PC-9 (cell line): ENCODE measurements at regions not wholly inside any gene's neighbourhood (a gene's known extent, or its start where the extent isn't known, plus 50 kb on each side); places are given as distances from the start of the nearest gene placed in this dataset.
"Not testable (repeated sequence)": the region's sequence is repeated elsewhere in the genome, so short reads cannot be mapped to it uniquely, and the experiment has no call there.

Experiments used
- BruUV-seq: library from RNA; stranded (reverse); fragments of 400-500 nt; replicated peaks from 2 replicates; lab custom pipeline; 2021; lab: Mats Ljungman, UMichigan
- CTCF ChIA-PET: fragments of 300-600 bp; sonication (Branson Sonifier 250); formaldehyde crosslinking; loops from one replicate; lab custom pipeline; 2022; ENCODE audit warnings: antibody characterized with exemption; lab: Charles Lee
- POLR2A ChIA-PET: fragments of 300-600 bp; sonication (Branson Sonifier 250); formaldehyde crosslinking; loops from one replicate; lab custom pipeline; 2022; ENCODE audit warnings: antibody characterized with exemption; ENCODE audit not compliant: unreplicated experiment; lab: Charles Lee
- DNase-seq, 2 experiments: peaks; one replicate each; pipeline versions ENCODE4 v3.0.0 to v3.0.0-alpha.2; 2015 to 2022; ENCODE audit warnings: mixed read lengths in 1 of 2
- H2AFZ ChIP-seq: fragments of 200-600 bp; sonication (generic); 2 replicates; pipeline ENCODE4 v1.8.1; 2017; ENCODE audit warnings: antibody characterized with exemption
- H3F3A ChIP-seq: fragments of 200-600 bp; sonication (generic); 2 replicates; pipeline ENCODE4 v1.8.1; 2017; ENCODE audit warnings: antibody characterized with exemption, mild to moderate bottlenecking, low read depth; ENCODE audit not compliant: insufficient read depth
- H3K27ac ChIP-seq: fragments of 200-600 bp; sonication (generic); 2 replicates; pipeline ENCODE4 v1.6.1; 2016; ENCODE audit warnings: mixed run types
- H3K27me3 ChIP-seq: fragments of 200-600 bp; sonication (generic); 2 replicates; pipeline ENCODE4 v1.6.1; 2016; ENCODE audit warnings: low read depth, mixed run types; ENCODE audit not compliant: insufficient read depth
- H3K36me3 ChIP-seq: fragments of 200-600 bp; sonication (generic); 2 replicates; pipeline ENCODE4 v1.6.1; 2016; ENCODE audit warnings: low read depth, mixed run types
- H3K4me1 ChIP-seq: fragments of 200-600 bp; sonication (generic); replicated peaks from 2 replicates; pipeline ENCODE4 v1.6.1; 2016; ENCODE audit warnings: mixed run types; ENCODE audit not compliant: insufficient read depth
- H3K4me2 ChIP-seq: fragments of 200-600 bp; sonication (generic); 2 replicates; pipeline ENCODE4 v1.6.1; 2017; ENCODE audit warnings: mixed run types
- H3K4me3 ChIP-seq: fragments of 200-600 bp; sonication (generic); 2 replicates; pipeline ENCODE4 v1.6.1; 2016; ENCODE audit warnings: mixed run types
- H3K79me2 ChIP-seq: fragments of 200-600 bp; sonication (generic); 2 replicates; pipeline ENCODE4 v1.6.1; 2017; ENCODE audit warnings: low read depth, mixed run types
- H3K9me2 ChIP-seq: fragments of 200-600 bp; sonication (generic); 2 replicates; pipeline ENCODE4 v1.8.1; 2017; ENCODE audit warnings: mild to moderate bottlenecking; ENCODE audit not compliant: insufficient read depth
- H3K9me3 ChIP-seq: fragments of 200-600 bp; sonication (generic); 2 replicates; pipeline ENCODE4 v1.8.1; 2016; ENCODE audit warnings: low read depth; ENCODE audit not compliant: insufficient read depth
- H4K20me1 ChIP-seq: fragments of 200-600 bp; sonication (generic); 2 replicates; pipeline ENCODE4 v1.8.1; 2017; ENCODE audit not compliant: insufficient read depth
- EZH2 ChIP-seq: fragments of 200-600 bp; sonication (generic); IDR thresholded peaks from 2 replicates; pipeline ENCODE4 v1.8.0; 2017; ENCODE audit warnings: antibody characterized with exemption, low read depth
- intact Hi-C: fragments of 100-400 bp; cut with micrococcal nuclease; formaldehyde crosslinking; loops from one replicate; pipeline ENCODE4 v1.10.0; 2022; ENCODE audit not compliant: unreplicated experiment
- TF ChIP-seq, protein P1 (sequence below): fragments of 200-600 bp; sonication (generic); conservative IDR thresholded peaks from 2 replicates; pipeline ENCODE4 v1.6.1; 2017; ENCODE audit warnings: mixed run types, antibody characterized with exemption, mild to moderate bottlenecking, moderate library complexity

DNA sequence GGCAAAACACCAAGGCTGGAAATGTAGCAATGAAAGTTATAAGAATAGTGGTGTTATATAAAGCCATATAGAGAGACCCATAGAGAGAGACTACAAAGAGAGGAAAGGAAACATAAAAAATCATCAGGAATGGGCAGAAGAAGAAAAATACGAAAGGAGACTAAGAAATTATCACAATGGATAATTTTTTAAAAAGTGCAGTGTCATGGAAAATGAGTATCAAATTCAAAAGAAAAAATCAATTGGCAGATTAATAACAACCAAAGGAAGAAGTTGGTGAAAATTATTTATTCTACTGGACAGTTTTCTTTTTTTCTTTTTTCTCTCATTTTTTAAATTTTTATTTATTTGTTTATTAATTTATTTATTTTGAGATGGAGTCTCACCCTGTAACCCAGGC, 1488.4 kb upstream of the WWC1 start:
- intact Hi-C loops, result no loop called here
- Histone ChIP-seq H3K79me2 (no peaks in the 10 kb centered on the region), H3K4me2 (no peak overlapping the region), H4K20me1 (no peaks in the 10 kb centered on the region), H3K9me3 (no peaks in the 10 kb centered on the region), H3K4me3 (no peak overlapping the region), H3K27me3 (no peaks in the 10 kb centered on the region), H3K4me1 (no peaks in the 10 kb centered on the region), H3K36me3 (no peaks in the 10 kb centered on the region), H3K27ac (no peak overlapping the region), H3K9me2 (no peaks in the 10 kb centered on the region), H2AFZ (no peak overlapping the region), H3F3A (no peaks in the 10 kb centered on the region)
- no peak for TF ChIP-seq EZH2
- TF ChIP-seq, protein P1, sequence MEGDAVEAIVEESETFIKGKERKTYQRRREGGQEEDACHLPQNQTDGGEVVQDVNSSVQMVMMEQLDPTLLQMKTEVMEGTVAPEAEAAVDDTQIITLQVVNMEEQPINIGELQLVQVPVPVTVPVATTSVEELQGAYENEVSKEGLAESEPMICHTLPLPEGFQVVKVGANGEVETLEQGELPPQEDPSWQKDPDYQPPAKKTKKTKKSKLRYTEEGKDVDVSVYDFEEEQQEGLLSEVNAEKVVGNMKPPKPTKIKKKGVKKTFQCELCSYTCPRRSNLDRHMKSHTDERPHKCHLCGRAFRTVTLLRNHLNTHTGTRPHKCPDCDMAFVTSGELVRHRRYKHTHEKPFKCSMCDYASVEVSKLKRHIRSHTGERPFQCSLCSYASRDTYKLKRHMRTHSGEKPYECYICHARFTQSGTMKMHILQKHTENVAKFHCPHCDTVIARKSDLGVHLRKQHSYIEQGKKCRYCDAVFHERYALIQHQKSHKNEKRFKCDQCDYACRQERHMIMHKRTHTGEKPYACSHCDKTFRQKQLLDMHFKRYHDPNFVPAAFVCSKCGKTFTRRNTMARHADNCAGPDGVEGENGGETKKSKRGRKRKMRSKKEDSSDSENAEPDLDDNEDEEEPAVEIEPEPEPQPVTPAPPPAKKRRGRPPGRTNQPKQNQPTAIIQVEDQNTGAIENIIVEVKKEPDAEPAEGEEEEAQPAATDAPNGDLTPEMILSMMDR, result no peak
- no TSS peak for BruUV-seq
- DNase-seq, result no peak
- POLR2A ChIA-PET, result no interaction called here
- CTCF ChIA-PET, result no interaction called here

DNA sequence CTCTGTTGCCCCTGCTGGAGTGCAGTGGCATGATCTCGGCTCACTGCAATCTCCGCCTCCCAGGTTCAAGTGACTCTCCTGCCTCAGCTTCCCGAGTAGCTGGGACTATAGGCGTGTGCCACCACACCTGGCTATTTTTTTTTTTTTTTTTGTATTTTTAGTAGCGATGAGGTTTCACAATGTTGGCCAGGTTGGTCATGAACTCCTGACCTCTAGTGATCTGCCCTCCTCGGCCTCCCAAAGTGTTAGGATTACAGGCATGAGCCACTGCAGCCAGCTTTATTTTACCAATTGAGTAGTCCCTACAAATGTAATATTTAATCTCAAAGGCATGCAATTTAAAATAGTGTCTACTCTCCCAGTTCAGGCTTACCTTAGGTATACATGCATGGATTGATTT, 1487.2 kb upstream of the WWC1 start:
- BruUV-seq, intact Hi-C loops, H3K4me2 ChIP-seq, H3K9me2 ChIP-seq, H3K79me2 ChIP-seq, CTCF ChIA-PET, H3K4me3 ChIP-seq, H3K4me1 ChIP-seq, H3K27ac ChIP-seq, H2AFZ ChIP-seq, H4K20me1 ChIP-seq, POLR2A ChIA-PET, DNase-seq, H3K36me3 ChIP-seq, H3K9me3 ChIP-seq, H3F3A ChIP-seq, H3K27me3 ChIP-seq: not testable (repeated sequence)

DNA sequence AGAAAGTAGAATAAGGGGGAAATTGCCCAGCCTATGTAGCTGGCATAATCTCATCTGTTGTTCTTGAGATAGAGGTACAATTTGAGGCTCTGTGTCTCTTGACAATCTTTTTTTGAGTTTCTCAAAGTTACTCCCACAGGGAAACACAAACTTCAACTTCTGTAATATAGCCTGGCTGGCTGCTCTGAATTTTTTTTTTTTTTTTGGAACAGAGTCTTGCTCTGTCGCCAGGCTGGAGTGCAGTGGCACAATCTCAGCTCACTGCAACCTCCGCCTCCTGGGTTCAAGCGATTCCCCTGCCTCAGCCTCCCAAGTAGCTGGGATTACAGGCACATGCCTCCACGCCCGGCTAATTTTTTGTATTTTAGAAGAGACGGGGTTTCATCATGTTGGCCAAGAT, 1486.8 kb upstream of the WWC1 start:
- H3K4me2 ChIP-seq, H4K20me1 ChIP-seq, H3K27me3 ChIP-seq, H3K79me2 ChIP-seq, POLR2A ChIA-PET, H3K9me3 ChIP-seq, H3K4me3 ChIP-seq, H3F3A ChIP-seq, H3K36me3 ChIP-seq, H3K9me2 ChIP-seq, H3K27ac ChIP-seq, H2AFZ ChIP-seq, DNase-seq, intact Hi-C loops, H3K4me1 ChIP-seq, CTCF ChIA-PET, BruUV-seq: not testable (repeated sequence)

DNA sequence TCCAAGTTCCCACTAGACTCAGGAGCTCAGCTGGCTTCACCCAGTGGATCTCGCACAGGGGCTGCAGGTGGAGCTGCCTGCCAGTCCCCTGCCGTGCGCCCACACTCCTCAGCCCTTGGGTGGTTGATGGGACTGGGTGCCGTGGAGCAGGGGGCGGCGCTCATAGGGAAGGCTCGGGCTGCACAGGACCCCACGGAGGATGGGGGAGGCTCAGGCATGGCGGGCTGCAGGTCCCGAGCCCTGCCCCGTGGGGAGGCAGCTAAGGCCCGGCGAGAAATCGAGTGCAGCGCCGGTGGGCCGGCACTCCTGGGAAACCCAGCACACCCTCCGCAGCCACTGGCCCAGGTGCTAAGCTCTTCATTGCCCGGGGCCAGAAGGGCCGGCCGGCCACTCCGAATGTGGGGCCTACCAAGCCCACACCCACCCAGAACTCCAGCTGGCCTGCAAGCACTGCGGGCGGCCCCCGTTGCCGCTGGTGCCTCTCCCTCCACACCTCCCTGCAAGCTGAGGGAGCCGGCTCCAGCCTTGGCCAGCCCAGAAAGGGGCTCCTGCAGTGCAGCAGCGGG, 1481.3 kb upstream of the WWC1 start:
- H3K4me2 ChIP-seq, BruUV-seq: not testable (repeated sequence)

More for the DNA sequence above, 1481.3 kb upstream of the WWC1 start:
- H2AFZ ChIP-seq, DNase-seq, H3K4me3 ChIP-seq, H3K9me2 ChIP-seq, H3K36me3 ChIP-seq, H3K27me3 ChIP-seq, H4K20me1 ChIP-seq, H3K27ac ChIP-seq, H3K9me3 ChIP-seq, intact Hi-C loops, POLR2A ChIA-PET, H3F3A ChIP-seq, CTCF ChIA-PET, H3K4me1 ChIP-seq, H3K79me2 ChIP-seq: not testable (repeated sequence)
